HL-60 (cell line): ENCODE measurements at regions not wholly inside any gene's neighbourhood (a gene's known extent, or its start where the extent isn't known, plus 50 kb on each side); places are given as distances from the start of the nearest gene placed in this dataset.

ENCODE experiments used
- CTCF ChIP-seq: IDR thresholded peaks from one replicate; pipeline ENCODE4 v1.5.1; 2011; ENCODE audit warnings: low read length, control low read depth, inconsistent platforms; ENCODE audit not compliant: insufficient read depth
- GABPA ChIP-seq: IDR thresholded peaks from 2 replicates; pipeline ENCODE4 v1.6.1; 2012; ENCODE audit warnings: low read depth
- POLR2AphosphoS5 ChIP-seq: IDR thresholded peaks from 2 replicates; pipeline ENCODE4 v1.6.1; 2012; ENCODE audit warnings: low read depth
- REST ChIP-seq: IDR thresholded peaks from 2 replicates; pipeline ENCODE4 v1.6.1; 2012; ENCODE audit warnings: low read depth; ENCODE audit not compliant: insufficient replicate concordance
- SPI1 ChIP-seq: IDR thresholded peaks from 2 replicates; pipeline ENCODE4 v1.6.1; 2012; ENCODE audit warnings: low read depth, mild to moderate bottlenecking, borderline replicate concordance

GRCh38 chr12:34188974-34189373 is 166.7 kb downstream of the ALG10 start:
- TF ChIP-seq CTCF (no peak), REST (no peak), GABPA (no peak), POLR2AphosphoS5 (no peak), SPI1 (no peak)
